Left colon (tissue), 2 donors: ENCODE measurements at regions not wholly inside any gene's neighbourhood (a gene's known extent, or its start where the extent isn't known, plus 50 kb on each side); places are given as distances from the start of the nearest gene placed in this dataset.
"Not testable (repeated sequence)": the region's sequence is repeated elsewhere in the genome, so short reads cannot be mapped to it uniquely, and the experiment has no call there.

Experiments
- ATAC-seq: fragments of 200-7000 bp; cut with Tn5 transposase; one replicate; pipeline ENCODE4 v1.9.1; 2020; ENCODE audit warnings: mild to moderate bottlenecking, moderate library complexity
- DNase-seq, 2 donors: peaks; one replicate each; pipeline ENCODE4 v3.0.0-alpha.2; 2020
- intact Hi-C, 2 donors: fragments of 100-400 bp; cut with DNase I in 1 of 2; cut with micrococcal nuclease in 1 of 2; formaldehyde crosslinking; loops; one replicate each; pipeline versions ENCODE4 v1.11.2 to v1.14.0; 2022; cut with DNase I, micrococcal nuclease
- donor health status: DM: no; HTN: no; CAD: no.
- donor health status: DM: yes; HTN: yes; CAD: no.

DNA sequence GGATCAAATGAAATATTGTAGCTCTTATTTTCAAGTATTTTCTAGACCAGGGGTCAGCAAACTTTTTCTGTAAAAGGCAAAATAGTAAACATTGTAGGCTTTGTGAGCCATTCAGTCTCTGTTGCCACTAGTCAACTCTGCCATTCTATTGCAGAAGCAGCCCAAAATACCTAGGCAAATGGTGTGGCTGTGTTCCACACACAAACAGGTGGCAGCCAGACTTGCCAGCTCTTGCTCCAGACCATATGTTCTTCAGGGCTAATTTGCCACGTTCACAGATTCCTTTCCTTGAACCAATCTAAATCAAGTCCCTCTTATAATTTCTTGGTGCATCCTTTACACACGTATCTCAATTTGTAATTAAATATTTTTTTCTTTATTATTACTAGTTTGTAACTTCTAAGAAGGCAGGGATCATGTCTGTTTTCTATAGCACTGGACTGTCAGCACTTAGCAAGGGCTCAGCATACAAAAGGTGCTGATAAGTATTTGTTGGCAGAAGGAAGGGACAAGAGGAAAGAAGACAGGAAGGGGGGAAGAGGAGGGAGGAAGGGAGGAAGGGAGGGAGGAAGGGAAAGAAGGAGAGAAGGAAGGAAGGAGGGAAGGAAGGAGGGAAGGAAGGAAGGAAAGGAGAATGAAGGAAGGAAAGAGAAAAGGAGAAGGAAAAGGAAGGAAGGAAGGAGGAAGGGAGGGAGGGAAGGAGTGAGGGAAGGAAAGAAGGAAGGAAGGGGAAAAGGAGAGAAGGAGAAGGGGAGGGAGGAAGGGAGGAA is 106.5 kb upstream of the EDEM3 start:
- ATAC-seq (no peak), DNase-seq (no peak)
- intact Hi-C loops = no loop called here

DNA sequence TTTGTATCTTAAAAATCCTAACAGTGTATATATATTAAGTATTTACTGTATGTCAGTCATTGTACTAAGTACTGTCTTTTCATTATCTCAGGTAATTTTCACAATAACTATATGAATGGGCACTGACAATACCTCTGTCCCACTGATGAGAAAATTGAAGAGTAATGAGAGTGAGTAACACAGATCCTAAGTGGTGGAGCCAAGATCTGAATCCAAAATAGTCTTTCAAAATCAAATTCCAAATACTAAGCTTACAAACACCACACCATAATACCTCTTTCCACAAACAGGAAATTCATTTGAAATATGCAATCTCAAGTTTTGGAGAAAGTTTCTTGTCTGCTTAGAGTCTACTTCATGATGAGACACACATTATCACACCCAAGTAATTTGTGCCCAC is 105.9 kb upstream of the EDEM3 start:
- intact Hi-C loops = no loop called here
- no peak for DNase-seq
- no peak for ATAC-seq

DNA sequence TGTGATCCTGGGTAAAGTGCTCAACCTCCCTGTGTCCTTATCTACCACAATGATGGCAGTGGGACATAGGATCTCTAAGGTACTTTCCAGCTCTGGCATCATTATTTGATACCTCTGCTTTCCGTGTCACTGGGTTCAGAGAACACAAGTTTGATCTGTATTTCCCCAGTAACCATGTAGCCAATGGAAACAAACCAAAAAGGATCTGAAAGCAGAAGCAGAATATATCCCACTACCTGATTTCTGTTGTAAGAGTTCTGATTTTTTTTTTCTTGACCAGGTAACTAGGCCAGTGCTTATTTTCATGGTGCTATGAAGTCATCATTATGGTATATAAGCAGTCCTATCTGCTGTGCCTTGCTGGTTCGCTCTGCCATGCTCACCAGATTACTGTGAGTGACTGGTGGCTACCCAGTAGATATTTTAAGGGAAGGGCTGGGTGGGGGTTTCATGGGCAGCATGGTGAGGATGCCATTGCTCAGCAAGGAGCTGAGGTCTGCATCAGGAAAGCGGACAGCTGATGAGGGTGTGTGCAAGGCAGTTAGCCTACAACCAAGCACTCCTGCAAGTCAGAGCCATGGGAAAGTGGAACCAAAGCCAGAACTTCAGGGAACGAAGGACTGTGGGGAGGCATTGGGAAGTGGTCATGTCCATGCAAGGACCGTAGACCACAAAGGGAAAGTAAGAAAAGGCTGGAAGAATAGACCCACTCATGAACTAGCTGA is 104.9 kb upstream of the EDEM3 start:
- no peak for DNase-seq
- no peak for ATAC-seq

DNA sequence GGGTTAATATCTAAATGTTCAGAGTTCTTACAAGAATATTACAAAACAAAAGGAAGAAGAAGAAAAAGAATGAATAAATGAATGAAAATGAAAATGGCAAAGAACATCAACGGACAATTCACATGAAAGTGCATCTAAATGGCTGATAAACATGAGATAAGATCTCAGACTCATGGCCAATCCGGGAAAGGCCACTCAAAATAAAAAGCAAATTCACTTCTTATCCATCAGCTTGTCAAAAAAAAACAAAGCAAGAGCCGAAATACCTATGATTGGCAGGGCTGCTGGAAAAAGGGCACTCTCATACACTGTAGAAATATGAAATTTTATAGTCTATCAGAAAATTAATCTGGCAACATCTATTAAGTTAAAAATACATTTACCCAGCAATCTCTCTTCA is 103.6 kb upstream of the EDEM3 start:
- DNase-seq (no peak), ATAC-seq (no peak)
- intact Hi-C loops = no loop called here

More for the DNA sequence above, 104.9 kb upstream of the EDEM3 start:
- intact Hi-C loops = no loop called here

DNA sequence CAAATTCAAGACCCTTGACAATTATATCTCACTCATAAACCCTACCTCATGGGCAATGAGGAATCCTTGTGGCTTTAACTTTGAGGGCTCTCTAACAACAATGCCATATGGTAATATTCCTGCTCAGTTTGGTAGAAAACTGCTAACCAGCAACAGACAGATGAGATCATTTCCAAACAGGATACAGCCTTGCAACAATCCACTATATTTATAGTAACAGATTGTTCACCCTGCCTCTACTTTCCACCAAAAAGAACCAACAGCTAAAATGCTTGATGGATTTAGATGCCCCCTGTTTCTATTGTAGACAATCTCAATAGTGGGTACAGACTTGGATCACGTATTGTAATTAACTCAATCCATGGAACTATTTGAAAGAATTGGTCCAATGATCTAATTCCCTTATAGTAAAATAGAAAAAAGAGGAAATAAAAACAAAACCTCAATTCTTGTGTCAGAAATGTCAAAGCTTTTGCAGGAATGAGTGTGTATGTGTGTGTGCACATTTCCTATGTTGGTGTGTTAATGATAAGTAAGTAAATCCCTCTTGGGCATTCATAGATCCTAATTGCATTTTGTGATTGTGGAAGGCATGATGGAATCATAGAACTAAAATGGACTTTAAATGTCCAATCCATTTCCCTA is 100.0 kb upstream of the EDEM3 start:
- DNase-seq = no peak
- intact Hi-C loops = no loop called here
- no peak for ATAC-seq

DNA sequence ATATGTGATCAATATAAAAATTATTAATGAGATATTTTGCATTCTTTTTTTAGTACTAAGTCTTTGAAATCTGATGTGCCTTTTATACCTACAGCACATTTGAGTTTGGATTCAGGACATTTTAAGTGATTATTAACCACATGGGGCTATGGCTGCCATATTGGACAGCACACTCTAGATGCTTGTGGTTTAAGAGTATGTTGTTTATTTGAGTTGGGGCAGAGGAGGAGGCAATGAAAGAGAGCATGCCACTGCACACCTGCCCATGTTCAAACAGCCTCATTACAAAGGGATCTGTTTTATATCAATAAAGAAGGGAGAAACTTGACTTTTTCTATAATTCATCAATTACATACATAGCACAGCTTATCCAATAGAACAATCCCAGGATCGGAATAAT is 99.4 kb upstream of the EDEM3 start:
- no peak for DNase-seq
- no peak for ATAC-seq
- intact Hi-C loops = no loop called here

DNA sequence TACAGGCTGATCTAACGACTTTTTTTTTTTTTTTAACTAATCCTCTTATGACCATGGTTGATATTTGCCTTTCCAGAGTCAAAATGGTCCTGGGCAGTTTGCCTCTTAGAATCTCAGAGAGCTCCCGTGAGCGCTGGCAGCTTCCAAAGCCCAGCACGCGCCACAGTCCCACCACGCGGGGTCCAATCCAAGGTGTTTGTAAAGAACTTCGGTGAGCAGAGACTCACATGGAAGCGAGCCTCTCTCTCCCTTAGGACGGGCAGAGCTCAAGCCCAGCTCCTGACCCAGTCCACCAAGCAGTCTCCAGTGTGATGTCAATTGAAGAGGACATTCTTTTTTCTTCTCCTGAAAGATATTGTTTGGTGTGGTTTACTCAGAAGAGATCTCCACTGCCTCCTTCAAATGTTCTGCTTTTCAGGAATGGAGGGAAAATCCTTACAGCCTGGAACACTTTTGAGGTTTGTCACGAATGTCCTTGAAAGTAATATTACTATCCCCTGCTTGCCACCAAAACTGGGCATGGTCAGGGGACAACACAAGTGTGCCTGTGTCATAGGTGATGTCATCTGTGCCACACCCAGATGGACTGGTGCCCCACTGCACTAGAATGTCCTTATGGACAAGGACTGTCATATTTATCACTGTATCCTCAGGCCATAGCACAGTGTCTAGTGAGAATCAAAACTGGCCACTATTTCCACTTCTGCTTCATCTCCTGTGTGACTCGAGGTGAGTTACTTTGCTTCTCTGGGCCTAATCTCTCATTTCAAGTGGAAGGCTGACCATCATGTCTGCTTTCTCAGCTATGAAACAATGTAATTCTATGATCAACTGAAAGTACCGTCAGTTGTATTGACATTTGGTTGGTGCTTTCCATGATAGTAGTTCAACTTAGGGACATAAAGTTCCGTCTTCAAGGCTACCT is 97.4 kb upstream of the EDEM3 start:
- DNase-seq (no peak), ATAC-seq (no peak)
- intact Hi-C loops = no loop called here

DNA sequence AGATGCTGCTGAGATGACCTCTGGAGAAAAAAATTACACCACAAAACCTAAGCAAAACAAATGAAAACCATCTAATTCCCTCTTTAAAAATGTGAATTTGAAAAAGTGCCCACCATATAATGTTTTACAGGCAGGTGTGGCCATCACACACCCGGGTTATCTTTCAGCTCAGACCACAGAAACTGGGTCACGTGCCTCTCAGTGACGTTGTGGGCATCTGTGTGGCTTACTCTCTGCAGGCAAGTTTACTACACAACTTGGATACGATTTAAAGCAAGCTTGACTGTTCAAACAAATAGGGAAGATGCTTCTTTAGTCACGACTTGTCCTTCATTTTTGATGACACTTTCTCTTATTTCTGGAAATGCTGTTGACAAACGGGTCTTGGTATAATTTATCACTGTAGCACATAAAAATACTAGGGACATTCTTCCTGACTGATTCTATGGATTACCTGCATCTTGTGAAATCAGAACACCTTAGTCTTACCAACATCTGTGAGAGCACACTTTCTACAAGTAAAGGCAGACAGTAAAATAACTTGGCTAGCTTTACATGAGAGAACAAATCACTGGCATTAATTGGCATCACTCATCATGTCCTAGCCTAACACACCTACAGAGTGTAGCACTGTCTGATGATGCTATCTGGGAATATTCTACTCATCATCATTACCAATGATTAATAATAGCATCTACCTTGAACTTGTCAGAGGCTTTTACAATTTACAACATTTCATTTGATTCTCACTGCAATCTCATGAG is 89.3 kb upstream of the EDEM3 start:
- DNase-seq (peak; percentile 47 to 63), ATAC-seq (peak; percentile 69)
- intact Hi-C loops = no loop called here

DNA sequence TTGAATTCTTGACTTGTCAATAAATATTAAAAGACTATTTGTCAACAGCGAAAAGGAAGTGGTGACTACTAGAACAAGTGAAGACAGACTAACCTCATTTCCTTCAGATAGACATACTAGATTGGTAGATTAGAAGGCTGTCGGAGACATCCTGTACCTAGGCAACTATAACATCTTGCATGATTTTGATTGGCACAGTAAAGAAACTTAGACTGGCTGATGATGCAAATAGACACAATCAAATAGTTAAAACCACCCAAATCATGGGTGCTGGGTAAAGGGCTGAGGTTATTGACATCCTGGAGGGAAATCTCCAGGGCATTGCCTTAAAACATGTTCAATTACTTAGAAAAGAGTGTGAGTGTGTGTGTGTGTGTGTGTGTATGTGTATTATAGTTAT is 85.9 kb upstream of the EDEM3 start:
- DNase-seq (no peak), ATAC-seq (no peak)
- intact Hi-C loops = no loop called here

DNA sequence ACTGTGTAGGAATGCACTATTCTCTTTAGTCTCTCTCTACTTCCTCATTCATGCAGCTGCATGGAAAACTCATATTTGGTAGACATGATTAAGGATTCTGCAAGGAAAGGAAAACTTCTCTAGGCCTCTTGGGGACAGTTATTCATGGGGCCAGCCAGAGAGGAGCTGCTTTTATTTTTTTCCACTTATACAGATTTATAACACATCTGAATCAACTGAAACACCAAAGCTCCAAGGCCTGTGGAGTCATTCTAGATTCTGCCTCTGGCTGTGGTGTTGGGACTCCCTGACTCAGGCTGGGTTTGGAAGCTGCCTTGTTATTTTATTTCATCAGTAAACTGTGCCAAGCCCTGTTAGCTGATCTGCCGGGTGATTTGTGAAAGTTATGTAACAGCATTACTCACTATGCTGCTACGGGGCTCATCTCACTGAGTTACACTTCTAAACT is 83.9 kb upstream of the EDEM3 start:
- intact Hi-C loops = no loop called here
- peak in 1 of 2 donors; percentile 56 for DNase-seq
- ATAC-seq = peak; percentile 56

DNA sequence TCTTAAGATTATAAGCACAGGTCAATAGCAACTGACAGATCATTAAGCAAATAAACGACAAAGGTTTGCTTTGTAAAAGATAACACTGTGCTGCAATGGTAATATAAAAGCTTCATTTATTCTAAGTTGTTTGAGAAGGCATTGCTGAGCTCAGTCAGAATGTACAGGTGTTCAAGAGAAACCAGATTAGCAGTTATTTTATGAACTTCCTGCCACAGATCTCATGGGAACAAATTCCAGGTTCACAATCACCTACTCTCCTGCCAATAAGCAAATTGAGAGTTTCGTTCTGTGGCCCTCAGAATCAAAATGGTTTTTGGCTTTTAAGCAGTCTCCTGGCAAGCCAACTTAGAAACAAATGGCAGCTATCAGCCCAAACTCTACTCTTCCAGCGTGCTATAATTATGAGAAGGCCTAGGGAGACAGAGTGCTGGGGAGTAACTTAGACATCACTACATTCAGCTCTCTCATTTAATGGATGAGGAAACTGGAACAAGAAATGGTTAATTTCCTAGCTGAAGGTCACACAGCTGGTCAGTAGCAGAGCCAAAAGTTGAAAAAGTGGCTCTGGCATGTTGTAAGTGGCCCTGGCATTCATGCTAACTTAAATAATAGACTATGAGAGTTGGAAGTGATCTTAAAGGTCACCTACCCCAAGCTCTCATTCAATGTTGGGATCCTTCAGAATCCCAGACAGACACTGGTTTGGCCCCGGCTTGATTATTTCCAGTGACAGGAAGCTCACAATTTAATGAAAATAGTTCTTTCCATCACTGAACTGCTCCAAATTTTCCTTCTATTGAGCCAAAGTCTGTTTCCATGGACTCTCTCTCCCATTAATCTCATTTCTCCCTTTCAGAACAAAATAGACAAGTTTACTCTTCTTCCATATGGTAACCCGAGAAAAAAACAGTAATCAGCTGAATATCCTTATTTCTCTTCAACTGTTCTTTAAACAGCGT is 82.6 kb upstream of the EDEM3 start:
- no peak for DNase-seq
- intact Hi-C loops = no loop called here
- ATAC-seq = peak; percentile 89

DNA sequence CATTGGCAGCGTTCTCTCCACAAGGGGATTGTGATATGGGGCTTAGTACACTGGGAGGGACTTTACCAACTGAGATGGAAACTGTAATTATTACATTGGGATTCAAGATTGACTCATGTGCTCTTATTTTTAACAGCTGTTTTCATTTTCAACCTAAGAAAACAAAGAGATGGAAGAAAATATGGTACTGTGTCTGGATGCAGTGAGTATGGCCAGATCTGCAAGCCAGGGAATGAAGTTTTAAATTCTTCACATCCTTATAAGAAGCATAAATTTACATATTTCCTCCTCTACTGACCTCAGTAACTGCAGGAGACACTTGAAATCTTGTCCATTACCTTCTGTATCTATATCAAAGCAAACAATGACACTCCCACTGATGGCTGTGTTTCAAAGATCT is 81.5 kb upstream of the EDEM3 start:
- intact Hi-C loops = no loop called here
- ATAC-seq = peak; percentile 25
- DNase-seq = no peak

DNA sequence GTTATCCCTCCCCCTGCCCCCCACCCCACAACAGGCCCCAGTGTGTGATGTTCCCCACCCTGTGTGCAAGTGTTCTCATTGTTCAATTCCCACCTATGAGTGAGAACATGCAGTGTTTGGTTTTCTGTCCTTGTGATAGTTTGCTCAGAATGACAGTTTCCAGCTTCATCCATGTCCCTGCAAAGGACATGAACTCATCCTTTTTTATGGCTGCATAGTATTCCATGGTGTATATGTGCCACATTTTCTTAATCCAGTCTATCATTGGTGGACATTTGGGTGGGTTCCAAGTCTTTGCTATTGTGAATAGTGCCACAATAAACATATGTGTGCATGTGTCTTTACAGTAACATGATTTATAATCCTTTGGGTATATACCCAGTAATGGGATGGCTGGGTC is 79.3 kb upstream of the EDEM3 start:
- DNase-seq, ATAC-seq, intact Hi-C loops: not testable (repeated sequence)

DNA sequence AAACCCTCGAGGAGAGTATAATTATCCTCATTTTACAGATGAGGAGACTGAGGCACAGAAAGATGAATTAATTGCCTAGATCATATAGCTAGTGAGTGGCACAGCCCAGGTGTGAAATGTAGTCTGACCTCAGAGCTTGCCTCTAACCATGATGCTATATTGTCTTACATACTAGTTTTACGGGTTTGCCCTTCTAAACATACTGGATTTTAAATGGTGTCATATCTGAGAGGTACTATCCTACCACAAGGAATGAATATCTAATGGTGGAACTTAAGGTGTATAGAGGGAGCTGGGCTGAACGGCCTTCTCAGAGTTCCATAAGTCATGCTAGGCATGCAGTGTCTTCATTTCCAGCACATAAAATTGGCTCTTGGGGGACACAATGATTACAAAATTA is 77.9 kb upstream of the EDEM3 start:
- ATAC-seq = no peak
- no peak for DNase-seq
- intact Hi-C loops = no loop called here

DNA sequence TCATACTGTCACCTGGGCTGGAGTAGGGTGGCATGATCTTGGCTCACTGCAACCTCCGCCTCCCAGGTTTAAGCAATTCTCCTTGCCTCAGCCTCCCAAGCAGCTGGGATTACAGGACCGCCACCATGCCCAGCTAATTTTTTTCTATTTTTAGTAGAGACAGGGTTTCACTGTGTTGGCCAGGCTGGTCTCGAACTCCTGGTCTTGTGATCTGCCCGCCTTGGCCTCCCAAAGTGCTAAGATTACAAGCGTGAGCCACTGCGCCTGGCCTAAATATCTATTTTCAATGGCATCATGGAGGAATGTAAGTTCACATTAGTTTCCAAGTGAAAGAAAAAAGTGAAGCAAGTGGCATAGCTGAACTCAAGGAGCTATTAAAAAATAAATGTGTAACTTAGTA is 74.8 kb upstream of the EDEM3 start:
- DNase-seq, intact Hi-C loops, ATAC-seq: not testable (repeated sequence)

DNA sequence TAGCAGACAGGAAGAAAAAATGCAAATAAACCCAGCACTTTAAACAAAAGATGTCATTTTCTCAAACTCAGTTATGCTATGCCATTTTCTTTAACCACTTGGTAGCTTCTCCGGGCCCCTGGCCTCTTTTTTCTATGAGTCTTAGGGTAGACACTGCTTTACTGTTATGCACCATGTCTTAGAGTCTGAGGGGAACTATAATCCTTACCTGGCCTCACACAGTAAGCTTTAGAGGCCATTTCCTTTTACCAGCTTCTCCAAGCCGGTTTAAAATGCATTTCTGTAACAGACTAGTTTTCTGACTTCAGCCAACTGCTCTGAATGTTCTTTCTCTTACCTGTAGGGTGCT is 73.7 kb upstream of the EDEM3 start:
- intact Hi-C loops = no loop called here
- no peak for ATAC-seq

DNA sequence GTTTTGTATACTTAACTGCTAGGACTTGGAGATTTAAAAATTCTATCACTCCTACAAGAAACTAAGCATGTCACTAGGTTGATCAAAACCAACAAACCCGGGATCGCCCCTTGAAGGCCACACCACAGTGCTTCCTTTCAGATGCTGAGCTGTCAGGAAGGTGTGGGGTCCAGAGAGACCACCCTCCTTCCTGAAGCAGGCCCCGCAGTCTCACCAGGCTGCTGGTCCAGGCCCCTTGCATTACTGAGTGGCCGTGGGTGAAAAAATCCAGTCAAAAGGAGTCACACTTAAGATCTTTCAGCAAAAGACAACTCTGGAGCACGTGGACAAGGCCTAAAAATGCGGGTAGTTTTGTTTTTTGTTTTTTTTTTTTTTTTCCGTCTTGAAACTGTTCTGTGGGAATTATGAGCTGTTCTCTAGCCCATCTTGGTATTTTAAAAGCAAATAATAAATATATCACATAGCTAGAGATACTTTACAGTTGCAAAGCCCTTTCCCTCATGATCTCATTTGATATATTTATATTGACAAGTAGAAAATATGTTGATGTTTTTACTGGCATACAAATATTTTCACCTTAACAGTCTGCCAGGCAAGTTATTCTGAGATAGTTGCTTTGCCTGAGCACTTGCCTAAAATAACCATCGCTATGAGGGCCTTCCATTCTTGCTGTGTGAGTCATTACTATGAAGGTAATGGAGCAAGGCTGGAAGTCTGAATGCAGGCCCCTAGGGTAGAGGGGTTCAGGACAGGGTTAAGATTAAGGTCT is 73.1 kb upstream of the EDEM3 start:
- DNase-seq = no peak
- intact Hi-C loops = no loop called here
- no peak for ATAC-seq

More for the DNA sequence above, 73.7 kb upstream of the EDEM3 start:
- DNase-seq = no peak
